PFSK-1 (cell line): ENCODE measurements at regions not wholly inside any gene's neighbourhood (a gene's known extent, or its start where the extent isn't known, plus 50 kb on each side); places are given as distances from the start of the nearest gene placed in this dataset.

Source experiments
- POLR2AphosphoS5 ChIP-seq: IDR thresholded peaks from 2 replicates; pipeline ENCODE4 v1.6.1; 2012; ENCODE audit warnings: low read depth, mild to moderate bottlenecking, control low read depth, low read length, moderate library complexity
- REST ChIP-seq, 2 experiments: IDR thresholded peaks; 2 replicates each; pipeline versions ENCODE4 v1.6.1 to v1.8.0; 2011 to 2012; ENCODE audit warnings: low read depth in 2 of 2, low read length in 2 of 2, control low read depth in 1 of 2, inconsistent platforms in 1 of 2, mild to moderate bottlenecking in 1 of 2, moderate library complexity in 1 of 2; ENCODE audit not compliant: insufficient read depth in 1 of 2
- TAF1 ChIP-seq: IDR thresholded peaks from 2 replicates; pipeline ENCODE4 v1.6.1; 2012; ENCODE audit warnings: low read length, control low read depth, borderline replicate concordance; ENCODE audit not compliant: insufficient read depth

DNA sequence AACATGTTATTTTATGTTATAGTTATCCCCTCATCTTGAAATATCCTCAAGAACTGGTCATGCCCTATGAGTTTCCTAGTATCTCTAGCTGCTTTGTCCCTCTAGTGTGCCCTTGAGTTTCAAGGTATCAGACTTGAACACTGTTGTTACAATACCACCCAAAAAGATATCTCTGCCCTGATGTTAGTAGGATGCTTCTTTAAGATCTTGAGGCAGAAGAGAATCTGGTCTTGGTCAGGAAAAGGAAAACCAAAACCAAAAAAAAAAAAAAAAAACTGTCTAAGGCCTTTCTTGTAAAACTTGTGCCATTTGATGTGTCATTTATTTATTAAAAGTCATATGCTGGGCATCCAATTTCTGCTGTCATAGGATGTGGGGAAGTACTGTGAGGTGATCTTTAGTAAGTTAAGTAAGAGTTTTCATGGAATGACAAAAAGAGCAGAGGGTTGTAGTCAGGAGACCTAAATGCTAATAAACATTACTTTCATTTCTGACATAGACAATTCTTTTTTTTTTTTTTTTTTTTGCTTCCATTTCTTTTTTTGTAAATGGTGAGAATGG, 229.7 kb downstream of the NECTIN3 start:
- TF ChIP-seq REST (IDR thresholded peaks at IDR 0.05; ENCODE audit: insufficient read depth in 1 of 2, low read depth in 2 of 2, low read length in 2 of 2) (no peak), POLR2AphosphoS5 (no peak), TAF1 (no peak)
